NT2/D1 (cell line): ENCODE measurements at regions not wholly inside any gene's neighbourhood (a gene's known extent, or its start where the extent isn't known, plus 50 kb on each side); places are given as distances from the start of the nearest gene placed in this dataset.

Experiments
- YY1 ChIP-seq: IDR thresholded peaks from 2 replicates; pipeline ENCODE4 v1.6.1; 2011; ENCODE audit not compliant: insufficient read length, insufficient read depth
- ZNF274 ChIP-seq: IDR thresholded peaks from 2 replicates; pipeline ENCODE4 v1.6.1; 2011; ENCODE audit warnings: mild to moderate bottlenecking, low read depth, low read length

GRCh38 chr2:45223531-45223930, 214.3 kb upstream of the SIX2 start:
- TF ChIP-seq YY1: no peak
- TF ChIP-seq ZNF274: no peak
